ENCODE measurements at regions not wholly inside any gene's neighbourhood (a gene's known extent, or its start where the extent isn't known, plus 50 kb on each side); places are given as distances from the start of the nearest gene placed in this dataset.
A peak's percentile ranks its signal among the peaks of the same experiment; 100 is the strongest.

DNA sequence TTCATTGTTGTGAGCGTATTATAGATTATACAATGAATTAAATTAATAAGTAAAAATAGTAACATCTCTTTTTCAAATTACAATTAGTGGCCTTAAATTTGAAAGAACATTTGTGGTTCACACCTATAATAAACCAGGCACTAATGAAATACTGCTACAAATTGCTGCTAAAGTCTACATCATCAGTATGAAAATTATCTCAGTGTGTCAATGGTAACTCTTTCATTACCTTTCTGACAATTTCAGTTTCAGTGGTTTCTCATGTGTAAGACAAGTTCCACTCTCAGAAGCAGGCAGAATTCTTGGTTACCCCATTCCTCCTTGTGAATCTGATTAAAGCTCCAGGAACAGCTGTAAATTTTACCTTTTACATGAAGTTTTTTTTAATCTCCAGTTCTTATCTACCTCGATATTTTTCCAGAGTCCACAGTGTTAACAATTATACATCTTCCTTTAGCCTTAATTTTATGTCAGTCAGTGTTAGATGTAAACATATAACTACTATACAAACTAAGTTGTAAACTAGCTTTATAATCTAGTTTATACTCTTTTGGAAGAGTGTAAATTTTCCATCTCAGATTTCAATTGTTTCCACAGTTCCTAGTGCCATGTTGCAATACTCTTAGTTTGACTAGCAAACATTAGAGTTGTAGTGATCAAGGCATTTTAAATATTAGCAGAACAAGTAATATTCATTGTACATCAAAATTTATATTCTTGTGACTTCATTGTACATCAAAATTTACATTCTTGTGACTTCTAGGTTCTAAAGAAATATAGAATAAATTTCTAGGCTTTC, 1038.4 kb downstream of the EPHA7 start:
- no peak for DNase-seq

DNA sequence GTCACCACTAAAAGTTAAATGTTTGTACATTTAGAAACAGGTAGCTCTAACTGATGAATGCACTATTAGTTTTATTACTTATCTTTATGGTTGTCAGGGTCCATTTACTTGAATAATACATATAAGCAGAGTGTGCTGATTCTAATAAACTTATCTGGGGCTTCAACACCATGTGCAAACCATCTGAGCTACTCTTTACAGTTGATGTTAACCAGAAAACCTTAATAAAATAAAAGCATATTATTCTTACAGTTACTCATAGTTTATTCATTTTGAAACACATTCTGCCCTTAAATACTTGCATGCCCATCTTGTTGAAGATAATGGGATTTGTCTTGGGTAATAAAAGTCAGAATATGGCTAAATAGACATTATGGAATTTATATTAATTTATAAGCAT, 1042.2 kb downstream of the EPHA7 start:
- DNase-seq, result no peak

DNA sequence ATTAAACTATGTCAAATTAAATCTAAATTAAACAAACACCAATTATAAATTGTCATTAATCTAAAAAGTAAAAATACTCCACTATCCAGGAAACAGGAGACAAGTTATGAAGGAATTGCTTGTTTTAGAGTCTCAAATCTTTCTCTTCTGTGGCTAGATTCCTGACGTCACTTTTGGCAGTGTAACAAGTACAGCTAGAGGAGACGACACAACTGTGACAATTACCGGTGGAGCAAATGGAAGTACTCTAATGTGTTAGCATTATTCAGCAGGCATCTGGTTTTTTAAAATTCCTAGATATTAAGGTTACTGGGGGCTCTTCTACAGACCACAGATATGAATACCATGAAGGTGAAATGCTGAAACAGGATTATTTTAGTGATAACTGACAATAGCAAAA, 1042.7 kb downstream of the EPHA7 start:
- DNase-seq, result peak in 1 of 2 donors; percentile 21

DNA sequence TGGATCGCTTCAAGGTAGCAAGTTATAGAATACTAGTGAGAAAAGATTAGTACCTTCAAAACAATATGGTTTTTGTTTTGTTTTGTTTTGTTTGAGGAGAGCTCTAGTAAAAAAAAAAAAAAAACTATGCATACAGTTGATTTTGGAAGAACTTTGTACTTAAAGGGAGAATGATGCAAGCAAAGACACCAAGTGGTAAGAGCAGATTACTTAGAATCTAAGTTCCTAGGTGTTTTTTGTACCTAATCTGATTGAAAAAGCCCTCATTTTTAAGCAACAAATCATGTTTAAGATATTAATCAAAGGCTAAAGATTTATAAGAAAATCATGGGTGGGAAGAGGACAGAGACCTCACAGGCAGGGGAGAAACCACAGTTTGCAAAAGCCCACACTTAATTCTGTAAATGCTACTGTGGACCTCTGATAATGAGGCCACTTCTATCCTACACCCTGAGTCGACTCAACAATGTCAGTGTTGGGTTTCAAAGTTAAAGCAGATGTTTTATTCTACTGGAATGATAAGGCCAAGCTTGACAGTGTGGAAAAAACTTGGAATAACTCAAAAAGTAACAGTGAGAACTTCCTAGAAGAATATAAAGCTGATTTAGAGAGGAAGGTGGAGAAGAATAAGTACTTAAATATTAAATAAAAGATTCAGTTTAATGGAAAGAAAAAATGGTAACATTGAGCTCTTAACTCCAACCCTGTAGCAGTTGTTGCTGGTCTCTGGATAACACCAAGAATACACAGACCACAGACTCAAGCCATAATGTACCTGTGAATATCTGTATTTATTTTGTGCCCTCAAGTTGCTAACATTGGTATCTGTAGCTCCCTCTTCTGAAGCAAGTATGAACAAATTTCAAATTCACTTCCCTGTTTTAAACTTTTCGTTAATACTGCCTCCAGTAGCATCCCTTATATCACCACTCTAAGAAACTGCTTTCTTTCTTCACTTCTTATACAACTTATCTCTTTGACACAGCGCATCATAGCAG, 1047.8 kb downstream of the EPHA7 start:
- no peak for DNase-seq

DNA sequence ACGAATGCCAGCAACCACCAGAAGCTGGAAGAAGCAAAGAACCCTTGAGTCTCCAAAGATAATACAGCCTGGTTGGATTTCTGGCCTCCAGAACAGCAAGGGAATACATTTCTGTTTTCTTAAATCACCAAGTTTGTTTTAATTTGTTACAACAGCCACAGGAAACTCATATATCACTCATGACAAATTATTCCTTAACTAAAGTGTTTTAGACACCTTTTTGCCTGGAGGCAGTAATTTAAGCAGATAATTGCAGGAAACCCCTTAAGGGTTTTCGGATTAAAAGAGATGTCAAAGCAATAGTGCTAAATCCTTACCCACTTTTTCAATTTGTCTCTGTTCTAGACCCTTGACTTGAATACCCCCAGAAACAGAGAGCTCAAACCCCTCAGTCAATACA, 1050.0 kb downstream of the EPHA7 start:
- DNase-seq, result no peak

DNA sequence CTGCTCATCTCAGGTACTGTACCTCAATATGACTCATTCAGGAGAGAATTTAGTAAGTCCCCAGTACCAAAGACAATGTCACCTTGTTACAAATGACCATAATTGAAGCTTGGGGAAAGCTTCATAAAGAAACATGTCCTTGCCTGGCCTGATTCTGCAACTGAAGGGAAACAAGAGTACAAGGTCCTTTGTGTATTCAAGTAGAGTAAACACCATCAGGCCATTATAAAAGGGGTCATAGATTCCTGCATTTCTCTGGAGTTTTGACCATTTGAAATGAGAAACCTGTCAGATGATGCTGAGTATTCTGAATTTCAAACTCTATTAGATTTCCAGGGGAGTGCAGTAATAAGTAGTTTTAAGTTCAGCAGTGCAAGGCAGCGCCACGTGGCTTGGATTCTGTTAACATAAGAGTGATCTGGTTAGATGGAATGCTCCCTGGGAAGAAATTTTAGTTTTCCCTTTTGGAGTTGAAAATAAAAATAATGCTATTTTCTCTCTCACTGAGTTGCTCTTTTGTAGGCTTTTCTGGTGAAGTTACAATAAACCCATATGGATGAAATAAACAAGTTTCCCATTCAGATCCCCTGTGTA, 1054.3 kb downstream of the EPHA7 start:
- DNase-seq, result no peak

DNA sequence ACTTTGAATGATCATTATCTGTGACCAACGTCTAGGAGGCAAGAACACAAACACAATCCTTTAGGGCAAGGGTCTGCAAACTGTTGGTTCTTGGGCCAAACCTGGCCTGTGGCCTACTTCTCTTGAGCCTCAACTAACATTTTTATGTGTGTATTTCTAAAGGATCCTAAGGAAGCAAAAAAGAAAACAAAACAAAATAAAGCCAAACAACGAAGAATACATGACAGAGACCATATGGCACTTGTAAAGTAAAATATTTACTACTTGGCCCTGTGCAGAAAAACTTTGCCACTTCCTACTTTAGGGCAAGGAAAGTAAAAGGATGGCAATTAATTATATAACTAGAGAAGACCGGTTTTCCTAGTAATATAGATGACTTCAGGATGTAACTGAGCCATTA, 1056.2 kb downstream of the EPHA7 start:
- no peak for DNase-seq

DNA sequence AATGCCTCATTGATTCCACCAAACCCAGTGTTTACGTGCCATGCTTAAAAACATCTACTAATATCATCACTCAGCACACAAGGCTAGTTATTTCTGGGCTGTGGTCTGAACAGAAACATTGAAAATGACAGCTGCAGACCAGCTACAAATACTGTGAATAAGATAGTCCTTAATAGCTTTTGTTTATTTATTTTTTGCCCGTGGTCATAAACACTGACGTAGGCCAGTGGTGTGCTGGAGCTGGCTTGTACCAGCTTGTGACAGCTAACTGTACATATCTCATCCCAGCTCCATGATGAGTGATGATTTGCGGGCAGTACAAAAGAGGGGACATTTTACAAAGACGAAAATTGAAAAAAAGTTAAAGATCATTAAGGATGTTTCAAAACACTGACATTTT, 1057.0 kb downstream of the EPHA7 start:
- peak in 1 of 2 donors; percentile 11 for DNase-seq

DNA sequence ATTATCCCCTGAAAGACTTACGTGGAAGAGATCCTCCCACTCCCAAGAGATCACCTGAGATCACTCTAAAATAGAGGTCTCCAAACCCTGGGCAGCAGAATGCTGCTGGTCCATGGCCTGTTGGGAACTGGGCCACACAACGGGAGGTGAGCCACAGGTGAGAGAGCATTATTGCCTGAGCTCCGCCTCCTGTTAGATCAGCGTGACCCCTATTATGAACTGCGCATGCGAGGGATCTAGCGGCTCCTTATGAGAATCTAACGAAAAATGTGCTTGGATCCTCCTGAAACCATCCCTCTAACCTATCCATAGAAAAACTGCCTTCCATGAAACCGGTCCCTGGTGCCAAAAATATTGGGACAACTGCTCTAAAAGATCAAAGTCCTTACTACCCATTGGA, 1057.4 kb downstream of the EPHA7 start:
- no peak for DNase-seq

DNA sequence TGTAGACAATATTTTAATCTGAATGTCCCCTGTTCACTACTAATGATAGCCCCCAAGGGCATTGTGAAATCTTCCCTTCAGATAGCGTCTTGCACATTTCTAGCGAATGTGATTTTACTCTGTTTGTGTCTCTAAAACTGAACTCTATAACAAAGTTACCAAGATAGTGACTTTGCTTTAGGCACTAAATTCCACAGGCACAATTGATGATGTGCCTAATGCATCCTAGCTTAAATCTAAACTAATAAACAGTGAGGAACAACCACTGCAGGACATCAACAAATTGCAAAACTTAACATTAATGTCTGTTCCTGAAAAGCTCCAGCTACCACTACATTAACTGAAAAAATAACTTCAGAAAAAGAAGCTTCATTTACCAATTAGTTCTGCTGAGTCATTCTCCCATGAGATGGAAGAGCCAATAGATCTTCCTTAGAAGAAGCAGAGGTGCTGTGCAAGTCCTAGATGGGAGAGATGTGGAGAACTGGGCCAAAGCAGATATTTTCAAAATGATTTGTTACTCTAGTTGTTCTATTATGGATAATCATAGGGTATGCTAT, 1065.0 kb downstream of the EPHA7 start:
- DNase-seq, result no peak

DNA sequence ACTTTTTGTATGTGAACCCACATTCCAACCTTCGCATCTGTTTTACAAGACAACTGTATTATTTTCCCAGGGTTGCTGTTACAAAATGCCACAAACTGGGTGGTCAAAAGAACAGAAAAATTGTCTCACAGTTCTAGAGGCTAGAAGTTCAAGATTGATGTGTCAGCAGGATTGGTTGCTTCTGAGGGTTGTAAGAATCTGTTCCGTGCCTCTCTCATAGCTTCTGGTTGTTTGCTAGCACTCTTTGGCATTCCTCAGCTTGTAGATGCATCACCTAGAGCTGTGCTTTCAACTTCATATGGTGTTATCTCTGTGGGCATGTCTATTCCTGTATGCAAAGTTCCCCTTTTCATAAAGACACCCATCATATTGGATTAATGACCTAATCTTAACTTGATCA, 1067.2 kb downstream of the EPHA7 start:
- DNase-seq, result no peak

DNA sequence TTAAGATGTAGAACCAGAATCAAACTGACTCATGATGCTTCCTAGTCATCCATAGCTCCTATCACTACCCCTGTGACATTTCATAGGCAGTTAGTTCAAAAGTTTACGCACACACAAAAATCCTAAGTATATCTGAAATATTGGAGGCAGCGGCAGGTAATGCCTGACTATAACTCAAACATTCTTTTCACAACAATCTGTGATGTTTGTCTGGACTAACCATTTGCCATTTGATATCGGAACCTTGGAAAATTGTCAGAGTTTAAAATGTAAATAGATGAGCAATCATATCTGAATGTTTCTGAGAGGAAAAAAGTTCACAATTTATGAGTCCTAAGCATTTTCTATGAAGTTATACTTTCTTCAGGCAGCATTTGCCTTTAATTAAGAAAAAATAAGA, 1078.2 kb downstream of the EPHA7 start:
- no peak for DNase-seq

DNA sequence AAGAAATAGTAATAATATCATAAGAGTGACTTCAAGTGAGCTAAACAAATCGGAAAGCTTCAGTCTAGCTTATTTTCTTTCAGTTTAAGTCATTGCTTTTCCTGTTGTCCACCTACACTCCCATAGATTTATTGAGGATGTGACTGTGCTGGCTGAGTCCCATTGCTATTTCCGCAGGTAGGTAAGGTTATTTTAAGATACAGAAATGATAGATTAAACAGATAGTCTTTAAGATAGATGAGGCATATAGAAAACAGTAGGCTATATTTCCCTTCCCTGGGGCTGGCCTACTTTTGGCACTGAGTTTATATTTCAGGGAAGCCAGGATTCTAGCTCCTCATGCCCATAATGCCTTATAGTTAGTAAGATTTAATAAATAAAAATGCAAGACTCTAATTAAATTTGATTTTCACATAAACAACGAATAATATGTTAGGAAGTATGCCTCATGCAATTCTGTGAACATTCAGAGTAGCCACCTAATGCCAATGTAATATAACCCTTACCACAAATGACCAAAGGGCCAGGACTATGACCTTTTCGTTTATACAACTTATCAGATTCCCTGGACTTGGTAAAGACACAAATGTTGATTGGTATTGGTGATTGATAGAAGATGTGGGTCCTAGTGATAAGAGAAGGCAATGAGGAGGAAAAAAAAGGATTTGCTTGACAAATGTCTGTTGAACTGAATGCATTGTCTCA, 1079.3 kb downstream of the EPHA7 start:
- DNase-seq, result no peak

DNA sequence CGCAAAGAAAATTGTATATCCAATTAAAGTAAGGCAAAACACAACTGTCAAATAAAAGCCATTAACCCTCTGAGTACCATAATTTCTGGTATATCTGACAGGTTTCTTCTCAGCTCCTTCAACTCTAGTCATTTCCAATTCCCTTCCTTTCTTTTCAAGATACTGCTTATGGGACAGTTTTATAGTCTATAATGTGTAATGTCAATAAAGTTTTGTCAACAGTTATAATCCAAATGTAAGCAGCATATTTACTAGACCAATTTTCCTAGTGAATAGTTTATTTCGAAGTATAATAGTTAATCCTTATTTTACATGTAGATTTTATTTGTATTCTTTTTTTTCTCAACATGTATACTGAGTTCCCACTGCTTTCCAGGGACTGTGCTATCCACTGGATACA, 1081.8 kb downstream of the EPHA7 start:
- no peak for DNase-seq

DNA sequence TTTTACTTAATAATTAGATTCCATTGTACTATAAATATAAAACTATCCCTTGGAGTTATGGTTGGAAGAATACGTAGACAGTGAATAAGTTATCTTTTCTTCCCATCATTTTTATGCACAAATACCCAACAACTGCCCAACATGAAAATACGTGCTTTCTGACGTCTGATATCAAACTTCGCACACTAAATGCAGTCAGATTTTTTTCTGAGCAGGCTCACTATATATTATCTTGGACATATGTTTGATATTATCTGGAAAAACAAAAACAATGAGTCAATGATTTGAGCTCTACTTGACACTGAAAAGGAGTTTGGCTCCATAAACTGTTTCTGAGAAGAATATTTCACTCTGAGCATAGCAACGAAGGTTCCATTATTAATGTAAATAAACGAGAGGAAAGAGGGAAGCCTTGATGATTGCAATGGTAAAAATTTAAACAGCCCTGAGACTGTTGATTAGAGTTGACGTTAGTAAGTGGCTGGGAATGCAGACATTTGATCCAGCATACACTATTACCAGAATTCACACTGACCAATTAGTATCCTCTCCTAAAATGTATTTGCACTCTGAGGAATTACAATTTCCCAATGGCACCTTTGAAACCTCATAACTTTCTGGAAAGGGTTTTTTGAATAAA, 1090.0 kb downstream of the EPHA7 start:
- DNase-seq, result no peak

DNA sequence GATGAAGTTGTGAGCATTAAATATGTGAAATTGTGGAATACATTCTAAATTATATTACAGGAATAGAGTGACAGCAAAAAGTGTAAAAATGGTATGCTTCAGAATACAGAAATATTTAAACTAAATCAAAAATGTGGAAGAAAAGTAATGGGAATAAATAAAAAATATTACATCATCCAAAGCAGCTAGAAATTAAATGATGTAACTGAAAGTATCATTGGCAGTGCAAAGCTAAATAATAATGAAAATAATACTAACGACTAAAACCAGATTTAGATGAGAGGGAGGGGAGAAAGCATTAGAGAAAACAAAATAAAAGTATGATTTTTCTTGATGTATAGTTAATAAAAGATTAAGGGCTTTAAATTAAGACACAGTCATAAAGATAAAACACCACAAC, 1104.0 kb downstream of the EPHA7 start:
- no peak for DNase-seq

DNA sequence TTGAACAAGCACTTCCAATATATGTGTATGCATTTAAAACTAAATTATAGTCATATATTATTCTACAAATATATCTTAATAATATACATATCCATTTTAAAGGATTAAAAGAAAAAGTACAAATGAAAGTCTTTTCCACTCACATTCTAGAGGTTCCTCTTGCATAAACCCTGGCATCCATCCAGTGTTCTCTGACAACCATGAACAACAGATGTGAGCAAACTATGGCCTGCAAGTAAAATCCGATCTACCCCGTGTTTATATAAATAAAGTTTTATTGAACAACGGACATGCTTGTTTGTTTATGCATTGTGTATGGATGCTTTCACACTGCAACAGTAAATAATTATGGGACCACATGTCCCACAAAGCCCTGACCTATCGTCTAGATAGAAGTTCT, 1122.3 kb downstream of the EPHA7 start:
- DNase-seq, result no peak

DNA sequence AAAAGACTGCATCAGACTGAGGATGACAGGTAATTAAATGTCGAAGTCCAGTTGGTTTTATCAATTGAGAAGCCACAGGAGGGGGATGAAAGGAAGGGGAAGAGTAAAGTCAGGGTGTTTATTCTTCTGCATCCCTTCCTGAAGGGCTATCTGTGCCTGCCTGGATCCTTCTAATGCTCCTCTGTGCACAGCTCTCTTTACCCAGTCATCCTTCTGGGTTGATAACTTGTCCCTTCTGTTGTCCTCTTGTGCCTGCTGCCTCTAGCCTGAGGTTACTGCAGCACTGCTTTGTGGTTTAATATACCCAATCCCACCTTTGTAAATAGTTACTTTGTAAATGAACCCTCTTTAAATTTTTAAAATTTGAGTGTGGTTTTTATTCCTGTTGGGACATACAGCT, 1127.3 kb downstream of the EPHA7 start:
- DNase-seq, result no peak

DNA sequence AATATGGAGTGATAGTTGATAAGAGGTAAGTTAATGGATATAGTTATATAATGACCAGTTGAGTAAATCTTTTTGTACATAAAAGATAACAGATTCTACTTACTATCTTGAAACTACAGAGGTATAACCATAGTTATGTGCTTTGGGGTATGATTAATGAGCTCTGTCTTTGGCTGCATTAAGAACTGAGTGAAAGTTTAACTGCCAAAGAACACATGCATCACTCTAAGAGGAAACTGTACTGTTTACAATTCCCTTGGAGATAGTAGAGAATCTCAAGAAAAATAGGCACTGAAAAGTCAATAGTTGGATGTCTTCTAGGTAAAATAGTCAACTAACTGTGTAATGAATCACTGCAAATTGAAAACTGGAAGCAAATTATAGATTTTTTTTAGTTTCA, 1129.5 kb downstream of the EPHA7 start:
- no peak for DNase-seq

DNA sequence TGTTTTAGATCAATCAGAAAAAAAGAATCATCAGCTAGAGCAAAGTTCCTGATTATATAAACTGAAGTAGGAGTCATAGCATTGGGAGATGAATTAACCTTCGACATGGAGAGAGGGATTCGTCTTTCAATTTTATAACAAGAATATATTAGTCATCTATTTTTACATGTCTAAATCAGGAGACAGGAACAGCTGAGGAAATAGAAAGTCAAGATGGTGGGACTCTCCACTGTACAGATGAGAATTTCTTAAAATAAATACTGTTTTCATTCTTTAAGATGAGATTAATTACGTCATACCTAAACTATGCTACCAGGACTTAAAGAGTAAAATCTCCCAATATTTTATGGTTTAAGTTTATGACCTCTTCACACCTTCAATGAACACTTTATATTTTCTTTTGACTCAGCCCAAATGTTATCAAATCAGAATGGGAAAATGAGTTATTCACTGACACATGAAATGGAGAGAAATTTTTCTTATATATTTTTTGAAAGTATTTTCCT, 1137.7 kb downstream of the EPHA7 start:
- no peak for DNase-seq

DNA sequence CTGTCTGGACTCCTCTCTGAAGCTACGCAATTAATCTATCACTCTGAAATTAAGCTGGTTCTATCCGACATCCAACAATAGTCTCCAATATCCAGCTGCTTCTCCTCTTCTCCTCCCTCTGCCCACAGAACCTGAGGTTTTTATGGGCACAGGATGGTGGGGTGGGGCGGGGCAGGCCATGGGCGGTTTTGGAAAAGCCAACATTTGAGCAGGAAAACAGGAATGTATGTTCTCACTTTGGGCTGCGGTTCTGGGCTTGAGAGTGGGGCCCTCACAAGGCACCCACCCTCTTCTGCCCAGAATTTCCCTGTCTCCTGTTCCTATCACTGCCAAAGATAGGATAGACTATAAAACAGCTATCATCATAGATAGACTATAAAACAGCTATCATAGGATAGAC, 1144.2 kb downstream of the EPHA7 start:
- DNase-seq, result no peak

Data from right lung (tissue), 2 donors.